Stimulated activated CD4-positive, alpha-beta T cell treated with anti-CD3 and anti-CD28 coated beads, TNF-alpha, amount 100 ng/mL, for 1 hour (primary cell): ENCODE measurements at regions not wholly inside any gene's neighbourhood (a gene's known extent, or its start where the extent isn't known, plus 50 kb on each side); places are given as distances from the start of the nearest gene placed in this dataset.

Experiments
- DNase-seq, 3 donors: peaks; one replicate each; pipeline ENCODE4 v3.0.0-alpha.2; 2020; ENCODE audit warnings: low read depth in 3 of 3, low spot score in 1 of 3

DNA sequence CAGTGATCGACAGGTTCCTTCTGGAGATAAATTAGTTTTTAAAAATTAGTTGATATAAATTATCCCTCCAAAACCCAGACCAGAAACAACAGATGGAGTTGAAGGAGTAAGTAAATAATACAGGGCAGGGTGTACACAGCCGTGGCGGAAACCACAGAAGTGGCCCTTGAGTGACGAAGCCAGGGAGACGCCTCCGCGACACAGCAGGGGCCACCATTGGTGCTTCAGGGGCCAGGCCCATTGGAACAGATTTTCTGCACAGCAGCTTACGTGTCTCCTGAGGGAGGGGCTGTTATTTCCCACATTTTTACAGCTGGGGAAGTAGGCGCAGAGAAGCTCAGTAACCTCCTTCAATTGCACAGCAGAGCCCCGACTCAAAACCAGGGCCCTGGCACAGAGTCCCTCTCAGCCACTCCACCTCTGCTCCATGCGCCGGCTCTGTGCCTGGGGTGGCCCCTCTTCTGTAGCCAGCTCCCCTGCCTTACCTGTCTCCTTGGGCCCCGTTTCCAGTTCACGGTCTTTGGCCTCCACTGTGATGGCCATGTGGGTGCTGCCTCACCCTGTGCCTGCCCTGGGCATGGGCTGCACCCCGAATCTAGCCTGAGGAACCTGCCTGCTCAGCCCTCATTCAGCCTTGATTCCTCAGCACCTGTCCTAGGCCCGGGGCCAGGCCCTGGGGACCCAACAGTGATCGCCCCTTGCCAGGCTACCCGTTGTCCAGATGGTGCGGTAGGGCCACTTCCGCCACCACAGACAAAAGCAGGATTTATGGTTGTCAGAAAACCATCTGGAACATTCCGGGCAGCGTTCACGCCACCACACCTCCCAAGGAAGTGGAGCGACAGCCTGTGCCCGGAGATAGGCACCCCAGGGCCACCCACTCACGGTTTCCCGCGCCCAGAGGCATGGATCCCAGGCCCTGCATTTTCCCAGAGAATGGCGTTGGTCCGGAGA lies 128.5 kb upstream of the GSE1 start:
- no peak for DNase-seq

DNA sequence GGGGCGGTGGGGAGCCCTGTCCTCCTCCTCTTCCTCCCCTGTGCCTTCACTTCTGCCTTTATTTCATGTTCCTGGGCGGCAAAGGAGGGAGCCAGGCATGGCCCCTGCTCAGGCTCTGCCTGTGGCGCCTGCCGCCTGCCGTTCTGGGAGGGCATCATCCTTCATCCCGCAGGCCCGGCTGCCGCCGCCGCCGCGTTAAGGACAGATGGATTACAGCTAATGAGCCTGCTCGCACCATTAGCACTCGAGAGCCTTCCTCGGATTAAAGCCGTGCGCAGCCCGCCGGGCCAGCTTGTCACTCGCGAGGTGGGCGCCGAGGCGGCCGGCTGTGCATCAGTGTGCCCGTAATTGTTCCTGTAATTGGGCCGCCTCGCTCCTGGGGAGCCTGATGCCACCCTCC lies 127.7 kb upstream of the GSE1 start:
- no peak for DNase-seq

DNA sequence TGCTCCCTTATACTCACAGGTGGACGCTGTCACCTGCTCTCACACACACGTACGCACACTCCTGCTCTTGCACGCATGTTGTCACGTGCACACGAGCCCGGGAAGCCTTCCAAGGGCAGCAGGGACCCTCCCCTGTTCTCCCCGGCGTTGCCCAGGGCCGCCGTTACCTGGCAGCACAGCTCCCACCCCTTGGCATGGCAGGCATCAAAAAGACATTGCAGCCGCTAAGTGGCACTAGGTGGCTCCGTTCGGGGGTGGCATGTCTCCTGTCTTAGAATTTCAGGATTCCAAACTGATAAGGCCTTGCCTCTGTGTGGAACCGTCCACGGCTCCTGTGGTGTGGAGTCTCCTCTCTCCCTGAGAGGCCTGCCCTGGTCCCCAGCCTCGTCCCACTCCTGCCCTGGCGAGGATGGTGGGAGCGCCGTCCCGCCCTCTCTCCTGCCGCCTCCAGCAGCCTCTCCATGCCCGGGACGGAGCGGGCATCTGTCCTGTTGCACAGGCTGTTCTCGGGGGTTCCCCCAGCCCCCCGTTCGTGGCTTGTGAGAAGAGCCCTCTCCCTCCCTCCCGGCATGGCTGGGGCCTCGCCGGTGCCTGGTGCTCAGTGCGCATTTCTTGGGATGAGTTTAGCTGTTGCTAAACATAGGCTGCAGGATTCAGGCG lies 126.7 kb upstream of the GSE1 start:
- DNase-seq: no peak

DNA sequence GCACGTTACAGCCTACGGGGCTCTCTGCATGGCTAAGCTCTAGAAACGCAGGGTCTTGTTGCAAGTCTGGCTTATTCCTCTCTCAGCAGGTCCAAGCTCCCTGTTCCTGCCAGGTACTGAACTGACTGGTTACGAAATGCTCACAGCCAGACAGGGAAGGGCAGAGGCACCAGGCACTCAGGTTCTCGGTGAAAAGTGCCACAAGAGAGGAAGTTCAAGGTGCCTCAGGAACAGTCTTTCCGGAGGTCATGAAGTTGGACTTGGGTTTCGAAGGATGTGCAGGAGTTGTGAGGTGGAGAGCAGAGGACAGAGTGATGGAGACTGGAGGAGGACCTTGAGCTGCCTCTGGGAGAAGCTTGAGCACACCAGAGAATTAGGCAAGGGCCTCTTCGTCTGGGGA lies 124.7 kb upstream of the GSE1 start:
- no peak for DNase-seq

DNA sequence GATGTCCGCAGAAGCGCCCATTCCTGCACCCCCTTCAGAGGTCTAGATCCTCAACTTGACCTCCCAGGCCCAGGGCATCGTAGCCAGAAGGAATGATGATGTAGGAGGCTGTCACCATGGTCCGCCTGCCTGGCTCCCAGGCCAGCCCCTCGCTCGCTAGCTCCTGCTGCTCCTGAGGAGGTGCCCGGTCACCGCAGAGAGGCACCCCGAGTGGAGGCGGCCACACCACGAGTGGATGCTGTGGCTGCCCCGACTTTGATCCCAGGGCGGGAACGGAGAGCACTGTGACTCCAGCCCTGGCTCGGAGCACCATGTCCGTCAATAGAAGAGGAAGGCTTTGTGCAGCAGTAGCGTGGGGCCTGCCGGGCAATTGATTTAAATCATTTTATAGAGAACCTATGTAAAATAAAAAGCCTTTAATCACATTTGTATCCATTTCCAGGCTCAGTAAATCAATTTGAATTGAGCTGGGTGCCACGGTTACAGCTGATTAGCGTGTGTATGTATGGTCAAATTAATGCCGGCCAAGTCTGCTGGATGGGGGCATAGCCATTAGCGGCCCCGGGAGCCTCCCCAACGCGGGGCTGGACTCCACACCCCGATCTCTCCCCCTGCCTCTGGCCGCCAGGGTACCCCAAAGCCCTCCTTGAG lies 122.6 kb upstream of the GSE1 start:
- no peak for DNase-seq

DNA sequence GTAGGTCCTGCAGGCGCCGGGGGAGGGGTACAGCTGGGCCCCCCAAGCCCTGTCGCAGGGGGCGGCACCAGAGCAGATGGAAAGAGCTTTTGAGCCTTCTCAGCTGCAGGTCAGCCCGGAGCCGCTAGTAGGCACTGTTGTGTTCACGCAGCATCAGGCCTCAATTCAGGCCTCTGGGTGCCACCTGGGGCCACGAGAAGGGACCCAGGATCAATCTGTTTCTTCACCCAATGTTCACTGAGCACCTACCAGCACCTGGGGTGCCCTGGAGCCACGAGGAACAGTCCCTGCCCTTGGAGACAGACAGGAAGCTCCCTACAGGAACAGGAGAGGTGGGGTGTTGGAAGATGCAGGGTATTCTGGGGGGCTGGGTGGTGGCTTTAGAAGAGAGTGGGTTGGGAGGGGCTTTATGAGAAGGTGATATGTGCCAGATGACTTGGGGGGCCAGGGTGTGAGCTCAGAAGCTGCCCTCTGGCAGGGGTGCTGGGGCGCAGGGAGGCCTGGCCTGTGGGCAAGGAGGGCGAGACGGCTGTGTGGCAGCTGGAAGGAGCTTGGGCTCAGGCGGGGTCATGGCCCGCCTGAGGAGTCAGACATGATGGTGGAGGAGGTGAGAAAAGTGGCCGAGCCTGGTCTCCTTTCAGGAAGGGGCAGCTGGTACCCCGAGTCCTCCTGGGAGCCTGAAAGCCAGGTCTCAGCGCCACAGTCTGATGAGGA lies 121.9 kb upstream of the GSE1 start:
- peak in 1 of 3 donors; percentile 21 for DNase-seq

DNA sequence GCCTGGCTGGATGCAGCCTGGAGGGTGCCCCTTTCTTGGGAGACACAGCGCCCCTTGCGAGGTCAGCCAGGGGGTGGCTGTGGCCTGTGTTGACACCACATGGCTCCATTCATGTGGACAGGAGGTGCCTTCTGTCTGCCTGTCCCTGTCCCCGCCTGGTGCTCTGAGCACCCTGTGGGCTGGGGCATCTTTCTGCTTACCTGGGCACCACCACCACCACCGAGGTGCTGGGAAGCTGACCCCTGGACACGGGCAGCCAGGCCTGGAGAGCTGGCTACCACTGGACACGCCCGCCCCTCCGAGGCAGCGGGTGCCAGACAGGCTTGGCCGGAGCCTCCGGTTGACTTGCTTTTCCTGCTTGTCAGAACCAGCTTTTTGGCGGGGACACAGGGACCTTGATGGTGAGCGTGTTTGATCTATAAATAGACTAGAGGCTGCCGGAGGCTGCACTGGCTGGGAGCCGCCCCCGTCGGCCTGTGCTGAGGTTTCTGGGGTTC lies 121.3 kb upstream of the GSE1 start:
- no peak for DNase-seq

DNA sequence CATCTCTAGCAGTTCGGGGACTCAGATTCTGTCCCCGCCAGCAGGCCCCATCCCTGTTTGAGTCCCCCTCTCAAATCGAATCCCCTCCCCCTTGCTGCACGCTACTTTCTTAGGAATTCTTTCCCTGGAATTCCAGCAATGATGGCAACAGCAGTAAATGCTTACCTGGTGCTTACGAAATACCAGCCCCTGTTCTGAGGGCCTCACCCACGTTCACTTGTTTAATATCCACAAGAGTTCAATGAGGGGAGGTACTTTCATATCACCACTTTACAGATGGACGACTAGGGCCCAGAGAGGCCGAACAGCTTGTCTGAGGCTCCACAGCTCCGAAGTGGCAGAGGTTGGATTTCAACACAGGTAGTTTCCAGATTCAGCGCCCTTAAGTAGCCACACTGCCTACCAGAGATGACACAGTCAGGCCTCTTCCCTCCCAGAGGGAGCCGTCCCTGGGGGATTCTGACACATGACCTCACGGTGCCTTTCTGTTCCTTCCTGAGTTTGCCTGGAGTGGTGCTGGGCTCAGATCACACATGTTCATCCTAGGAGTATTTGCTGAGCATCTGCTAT lies 120.7 kb upstream of the GSE1 start:
- no peak for DNase-seq

DNA sequence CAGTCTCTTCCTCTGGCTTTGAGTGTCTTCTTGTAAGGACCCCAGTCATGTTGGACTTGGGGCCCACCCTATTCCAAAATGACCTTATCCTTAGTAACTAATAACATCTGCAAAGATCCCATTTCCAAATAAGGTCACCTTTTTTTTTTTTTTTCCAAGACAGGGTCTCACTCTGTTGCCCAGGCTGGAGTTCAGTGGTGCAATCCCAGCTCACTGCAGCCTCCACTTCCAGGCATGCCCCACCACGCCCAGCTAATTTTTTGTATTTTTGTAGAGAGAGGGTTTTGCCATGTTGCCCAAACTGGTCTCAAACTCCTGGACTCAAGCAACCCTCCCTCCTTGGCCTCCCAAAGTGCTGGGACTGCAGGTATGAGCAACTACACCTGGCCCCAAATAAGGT lies 118.8 kb upstream of the GSE1 start:
- no peak for DNase-seq

DNA sequence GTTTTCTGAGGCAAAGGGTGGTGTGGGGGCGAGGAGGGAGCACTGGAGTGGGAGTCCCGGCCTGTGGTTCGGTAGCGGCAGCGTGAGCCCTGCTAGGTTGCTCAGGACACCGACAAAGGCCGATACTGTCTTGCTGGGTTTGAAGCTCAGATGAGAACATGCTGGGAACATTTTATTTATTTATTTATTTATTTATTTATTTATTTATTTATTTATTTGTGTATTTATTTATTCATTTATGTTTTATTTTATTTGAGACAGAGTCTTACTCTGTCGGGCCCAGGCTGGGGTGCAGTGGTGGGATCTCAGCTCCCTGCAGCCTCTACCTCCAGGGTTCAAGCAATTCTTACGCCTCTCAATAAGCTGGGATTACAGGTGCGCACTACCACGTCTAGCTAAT lies 117.9 kb upstream of the GSE1 start:
- DNase-seq: no peak

DNA sequence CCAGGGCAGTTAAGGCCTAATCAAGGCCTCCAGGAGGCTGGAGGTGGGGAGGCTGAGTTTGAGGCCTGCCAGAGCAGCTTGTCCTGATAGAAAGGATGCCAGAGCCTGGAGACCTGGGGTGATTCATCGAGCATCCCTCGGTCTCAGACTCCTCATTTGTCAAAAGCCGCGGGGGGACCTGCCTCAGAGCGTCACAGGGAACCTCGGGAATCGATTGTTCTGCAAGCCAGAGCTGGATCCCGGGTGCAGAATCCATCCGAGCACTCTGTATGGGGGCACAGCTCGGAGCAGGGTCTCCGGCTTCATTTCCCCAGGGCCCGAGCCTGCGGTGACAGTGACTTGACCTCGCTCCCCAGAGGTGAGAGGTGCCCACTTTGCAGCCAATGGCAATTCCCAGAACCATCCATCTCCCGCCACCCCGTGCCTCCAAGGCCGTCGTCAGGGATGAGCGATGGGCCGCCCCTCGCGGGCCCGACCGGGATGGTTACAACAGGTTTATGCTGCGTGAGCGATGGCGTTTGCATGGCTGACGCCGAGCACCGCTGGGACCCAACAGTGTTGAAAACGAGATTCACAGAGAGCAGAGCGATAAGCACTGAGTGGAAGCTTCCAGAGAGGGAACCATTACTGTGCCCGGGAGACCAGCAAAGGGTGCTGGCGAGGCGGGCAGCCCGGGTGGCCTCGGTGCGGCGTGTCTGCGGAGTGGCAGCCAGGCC lies 117.1 kb upstream of the GSE1 start:
- DNase-seq: no peak

DNA sequence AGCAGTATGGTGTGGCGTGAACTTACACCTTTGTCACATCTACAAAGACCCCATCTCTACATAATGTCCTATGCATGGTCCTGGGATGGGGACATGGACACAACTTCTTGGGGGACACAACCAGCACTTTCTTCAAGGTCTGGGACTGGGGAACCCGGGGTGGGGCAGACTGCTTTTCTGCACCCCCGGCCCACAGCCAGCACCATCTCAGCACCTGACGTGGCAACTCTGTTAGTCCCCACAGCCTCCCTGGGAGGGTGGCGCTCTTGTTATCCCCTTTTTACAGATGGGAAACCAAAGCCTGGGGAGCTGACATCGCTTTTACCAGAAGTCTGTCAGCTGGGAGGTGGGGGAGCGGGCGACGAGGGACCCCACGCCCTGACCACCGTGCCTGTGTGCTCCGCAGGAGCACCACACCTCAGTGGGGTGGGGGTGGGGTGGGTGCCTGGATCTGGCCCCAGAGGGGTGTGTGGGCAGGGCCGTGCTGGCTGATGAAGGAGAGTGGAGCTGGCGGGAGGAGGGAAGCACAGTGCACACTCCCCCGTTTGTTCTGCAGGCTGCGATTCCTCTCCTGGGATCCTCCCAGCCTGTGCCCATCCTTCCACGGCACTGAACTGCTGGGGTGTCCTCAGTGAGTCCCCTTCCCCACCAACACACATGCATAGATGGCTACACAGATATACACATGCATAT lies 115.4 kb upstream of the GSE1 start:
- DNase-seq: no peak

DNA sequence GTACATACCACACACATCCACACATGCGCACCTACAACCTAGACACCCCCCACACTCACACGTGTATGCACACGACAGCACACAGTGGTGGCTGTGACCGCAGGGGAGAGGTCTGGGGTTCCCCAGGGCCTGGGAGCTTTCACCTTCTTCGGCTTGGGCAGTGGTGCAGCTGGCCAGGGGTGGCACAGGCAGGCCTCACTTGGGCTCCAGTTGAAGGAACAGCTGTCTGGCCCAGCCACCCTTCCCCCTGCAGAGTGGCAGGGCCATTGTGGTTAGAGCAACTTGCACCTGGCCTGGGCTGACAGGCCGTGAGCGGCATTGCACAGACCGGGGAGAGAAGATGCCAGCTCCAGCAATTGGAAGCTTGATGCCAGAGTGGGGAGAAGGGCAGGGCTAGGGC lies 114.5 kb upstream of the GSE1 start:
- no peak for DNase-seq

DNA sequence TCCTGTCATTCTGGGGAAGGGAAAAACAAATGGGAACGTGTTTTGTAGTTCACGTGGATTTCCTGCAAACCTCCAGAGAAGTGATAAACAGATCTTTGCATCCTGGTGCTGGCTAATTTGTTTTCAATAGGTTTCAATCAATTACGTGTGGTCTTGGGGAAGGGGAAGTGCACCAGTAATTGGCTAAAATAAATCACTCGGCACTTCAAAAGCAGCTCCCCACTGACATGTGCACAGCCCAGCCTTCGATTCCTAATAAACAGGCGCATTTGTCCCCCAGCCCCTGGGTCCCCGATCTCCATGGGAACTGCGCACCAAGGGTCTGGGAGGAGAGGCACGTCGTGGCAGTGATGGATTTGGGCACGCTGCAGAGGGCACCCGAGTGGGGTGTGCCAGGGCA lies 112.9 kb upstream of the GSE1 start:
- no peak for DNase-seq

DNA sequence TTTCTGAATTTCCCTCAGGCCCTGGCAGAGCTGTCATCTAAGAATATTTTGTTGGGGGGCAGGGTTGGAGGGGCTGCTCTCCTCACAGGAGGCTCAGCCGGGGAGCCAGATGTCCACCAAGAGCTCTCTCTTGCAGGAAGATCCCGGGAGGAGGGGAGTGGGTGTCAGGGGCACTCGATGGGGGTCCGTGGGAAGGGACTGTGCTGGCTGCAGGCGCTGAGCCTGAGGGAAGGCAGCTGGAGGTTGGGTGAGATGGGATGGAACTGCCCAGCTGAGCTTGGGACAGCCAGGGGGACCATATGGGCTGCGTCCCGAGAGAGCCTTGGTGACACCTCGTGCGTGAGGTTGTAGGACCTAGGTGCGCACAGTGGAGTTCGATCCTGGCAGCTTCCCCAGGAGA lies 111.2 kb upstream of the GSE1 start:
- no peak for DNase-seq

DNA sequence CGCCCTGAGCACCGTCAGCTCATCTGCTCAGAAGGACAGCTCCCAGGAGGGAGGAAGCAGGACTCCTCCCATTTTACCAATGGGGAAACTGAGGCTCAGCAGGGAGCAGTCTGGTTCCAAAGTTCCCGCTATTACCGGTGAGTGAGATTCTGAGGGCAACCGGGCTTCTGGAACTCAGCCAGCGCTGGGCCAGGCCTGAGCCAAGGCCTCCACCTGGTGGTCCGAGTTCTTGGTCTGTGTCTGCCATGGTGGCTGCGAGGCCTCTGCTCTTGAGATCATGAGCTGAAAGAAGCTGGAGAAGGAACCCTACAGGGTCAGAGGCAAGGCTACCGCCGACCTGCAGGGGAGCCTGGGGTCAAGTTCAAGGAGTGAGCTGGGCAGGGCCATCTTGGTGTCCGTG lies 110.8 kb upstream of the GSE1 start:
- DNase-seq: no peak

DNA sequence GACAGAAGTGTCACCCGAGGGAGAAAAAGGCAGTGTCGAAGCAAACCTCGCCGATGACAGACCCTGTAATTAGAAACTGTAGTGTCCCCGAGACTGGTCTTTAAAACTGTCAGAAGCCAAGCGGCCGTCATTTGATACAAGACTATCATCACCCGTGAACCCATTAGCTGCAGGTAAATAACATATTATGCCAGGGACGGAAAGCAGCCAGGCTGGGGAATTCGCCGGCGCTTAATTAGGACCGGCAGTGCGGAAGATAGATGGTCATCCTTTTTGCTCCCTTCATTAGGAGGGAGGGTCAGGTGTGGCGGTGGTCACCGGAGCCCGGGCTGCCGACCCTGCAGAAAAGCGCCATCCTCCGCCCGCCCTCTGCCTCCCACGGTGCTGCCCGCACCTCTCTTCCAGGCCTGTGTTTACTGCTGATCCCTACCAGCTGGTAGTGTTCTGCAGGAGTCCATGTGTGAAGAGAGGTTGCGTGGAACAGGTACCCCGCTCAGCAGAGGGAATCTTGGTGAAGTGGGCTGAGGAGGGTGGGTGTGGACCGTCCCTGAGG lies 109.4 kb upstream of the GSE1 start:
- DNase-seq: no peak

DNA sequence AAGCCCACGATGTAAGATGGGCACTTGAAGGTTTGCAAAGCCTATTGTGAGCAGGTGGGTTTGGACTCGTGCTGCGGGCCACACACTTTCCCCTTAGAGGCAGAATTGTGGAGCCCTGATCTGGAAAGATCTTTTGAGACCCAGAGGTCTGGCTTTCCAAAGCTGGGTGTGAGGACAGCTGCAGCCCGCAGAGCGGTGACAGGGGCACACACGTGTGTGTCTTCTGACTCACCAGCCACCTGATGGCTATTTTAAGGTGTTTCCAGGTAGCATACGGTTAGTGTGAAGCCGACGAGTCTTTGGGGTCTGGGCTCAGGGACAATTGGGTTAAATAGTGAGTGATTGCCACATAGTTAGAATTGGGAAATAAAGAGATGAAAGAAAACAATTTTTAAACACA lies 108.9 kb upstream of the GSE1 start:
- DNase-seq: no peak
